KMS-11 (cell line): ENCODE measurements at regions not wholly inside any gene's neighbourhood (a gene's known extent, or its start where the extent isn't known, plus 50 kb on each side); places are given as distances from the start of the nearest gene placed in this dataset.

ENCODE experiments used
- H2AFZ ChIP-seq: fragments of 200-600 bp; sonication (generic); 2 replicates; pipeline ENCODE4 v1.6.1; 2016; ENCODE audit warnings: antibody characterized with exemption, mixed run types, low read depth
- H3K27ac ChIP-seq: fragments of 200-600 bp; sonication (generic); 2 replicates; pipeline ENCODE4 v1.6.1; 2016; ENCODE audit warnings: mild to moderate bottlenecking, mixed run types
- H3K27me3 ChIP-seq: fragments of 200-600 bp; sonication (generic); 2 replicates; pipeline ENCODE4 v1.6.1; 2017; ENCODE audit warnings: mild to moderate bottlenecking, low read depth, mixed run types, moderate library complexity; ENCODE audit not compliant: insufficient read depth
- H3K36me3 ChIP-seq: fragments of 200-600 bp; sonication (generic); 2 replicates; pipeline ENCODE4 v1.6.1; 2017; ENCODE audit warnings: mild to moderate bottlenecking, mixed run types; ENCODE audit not compliant: insufficient read depth
- H3K4me1 ChIP-seq: fragments of 200-600 bp; sonication (generic); 2 replicates; pipeline ENCODE4 v1.6.1; 2016; ENCODE audit warnings: mild to moderate bottlenecking, low read depth, mixed run types; ENCODE audit not compliant: poor library complexity, severe bottlenecking
- H3K4me2 ChIP-seq: fragments of 200-600 bp; sonication (generic); 2 replicates; pipeline ENCODE4 v1.7.0; 2016; ENCODE audit warnings: mild to moderate bottlenecking, mixed run types
- H3K4me3 ChIP-seq: fragments of 200-600 bp; sonication (generic); IDR thresholded peaks from 2 replicates; pipeline ENCODE4 v1.6.1; 2017; ENCODE audit warnings: low read depth, low read length, mixed read lengths; ENCODE audit not compliant: insufficient read depth
- H3K79me2 ChIP-seq: fragments of 200-600 bp; sonication (generic); 2 replicates; pipeline ENCODE4 v1.6.1; 2016; ENCODE audit warnings: low read depth, mixed run types; ENCODE audit not compliant: insufficient read depth
- H3K9ac ChIP-seq: fragments of 200-600 bp; sonication (generic); 2 replicates; pipeline ENCODE4 v1.6.1; 2016; ENCODE audit warnings: mild to moderate bottlenecking, mixed run types
- H4K20me1 ChIP-seq: fragments of 200-600 bp; sonication (generic); 2 replicates; pipeline ENCODE4 v1.6.1; 2016; ENCODE audit warnings: mild to moderate bottlenecking, mixed run types; ENCODE audit not compliant: insufficient read depth
- CTCF ChIP-seq: fragments of 200-600 bp; sonication (generic); conservative IDR thresholded peaks from 2 replicates; pipeline ENCODE4 v1.6.1; 2017; ENCODE audit warnings: low read depth, mild to moderate bottlenecking, antibody characterized with exemption, low read length, moderate library complexity, mixed read lengths

- Histone ChIP-seq H3K27me3 (no peaks in the 10 kb centered on the region), H3K79me2 (no peaks in the 10 kb centered on the region), H2AFZ (no peak overlapping the region), H4K20me1 (no peaks in the 10 kb centered on the region), H3K4me2 (no peak overlapping the region), H3K4me3 (no peak overlapping the region), H3K36me3 (no peaks in the 10 kb centered on the region), H3K9ac (no peak overlapping the region), H3K4me1 (no peaks in the 10 kb centered on the region), H3K27ac (no peak overlapping the region)
- TF ChIP-seq CTCF = no peak
These were observed 403.2 kb downstream of the RAD51AP2 start for GRCh38 chr2:17115042-17115441.

GRCh38 chr2:17107871-17108270, 410.4 kb downstream of the RAD51AP2 start:
- no peaks in the 10 kb centered on the region for H3K36me3 ChIP-seq
- no peaks in the 10 kb centered on the region for H3K79me2 ChIP-seq
- no peak overlapping the region for H3K9ac ChIP-seq
- H3K27me3 ChIP-seq = no peaks in the 10 kb centered on the region
- H4K20me1 ChIP-seq = no peaks in the 10 kb centered on the region
- no peak overlapping the region for H3K4me2 ChIP-seq
- H3K4me3 ChIP-seq = no peak overlapping the region
- no peak overlapping the region for H2AFZ ChIP-seq
- H3K4me1 ChIP-seq = no peaks in the 10 kb centered on the region
- no peak overlapping the region for H3K27ac ChIP-seq
- TF ChIP-seq CTCF = no peak

GRCh38 chr2:17107151-17107550, 411.1 kb downstream of the RAD51AP2 start:
- no peak overlapping the region for H3K9ac ChIP-seq
- H3K27me3 ChIP-seq = no peaks in the 10 kb centered on the region
- no peaks in the 10 kb centered on the region for H3K4me1 ChIP-seq
- no peak overlapping the region for H3K27ac ChIP-seq
- no peak for TF ChIP-seq CTCF
- no peak overlapping the region for H3K4me2 ChIP-seq
- no peaks in the 10 kb centered on the region for H3K79me2 ChIP-seq
- no peaks in the 10 kb centered on the region for H3K36me3 ChIP-seq
- H4K20me1 ChIP-seq = no peaks in the 10 kb centered on the region
- no peak overlapping the region for H2AFZ ChIP-seq
- no peak overlapping the region for H3K4me3 ChIP-seq

- H3K79me2 ChIP-seq = no peaks in the 10 kb centered on the region
- TF ChIP-seq CTCF = no peak
These were observed 411.8 kb downstream of the RAD51AP2 start for GRCh38 chr2:17106418-17106817.

More at GRCh38 chr2:17106418-17106817, 411.8 kb downstream of the RAD51AP2 start:
- no peak overlapping the region for H3K4me3 ChIP-seq
- H3K4me2 ChIP-seq = no peak overlapping the region
- no peaks in the 10 kb centered on the region for H3K36me3 ChIP-seq
- no peak overlapping the region for H3K27ac ChIP-seq
- H3K9ac ChIP-seq = no peak overlapping the region
- H3K27me3 ChIP-seq = no peaks in the 10 kb centered on the region
- H3K4me1 ChIP-seq = no peaks in the 10 kb centered on the region
- H4K20me1 ChIP-seq = no peaks in the 10 kb centered on the region
- H2AFZ ChIP-seq = no peak overlapping the region
